GM19397 (cell line): ENCODE measurements at regions not wholly inside any gene's neighbourhood (a gene's known extent, or its start where the extent isn't known, plus 50 kb on each side); places are given as distances from the start of the nearest gene placed in this dataset.

Experiments used
- ATAC-seq: cut with Tn5 transposase; IDR thresholded peaks from one replicate; pipeline ENCODE4 v1.9.1; 2021; ENCODE audit warnings: mild to moderate bottlenecking, moderate library complexity; ENCODE audit not compliant: unreplicated experiment

DNA sequence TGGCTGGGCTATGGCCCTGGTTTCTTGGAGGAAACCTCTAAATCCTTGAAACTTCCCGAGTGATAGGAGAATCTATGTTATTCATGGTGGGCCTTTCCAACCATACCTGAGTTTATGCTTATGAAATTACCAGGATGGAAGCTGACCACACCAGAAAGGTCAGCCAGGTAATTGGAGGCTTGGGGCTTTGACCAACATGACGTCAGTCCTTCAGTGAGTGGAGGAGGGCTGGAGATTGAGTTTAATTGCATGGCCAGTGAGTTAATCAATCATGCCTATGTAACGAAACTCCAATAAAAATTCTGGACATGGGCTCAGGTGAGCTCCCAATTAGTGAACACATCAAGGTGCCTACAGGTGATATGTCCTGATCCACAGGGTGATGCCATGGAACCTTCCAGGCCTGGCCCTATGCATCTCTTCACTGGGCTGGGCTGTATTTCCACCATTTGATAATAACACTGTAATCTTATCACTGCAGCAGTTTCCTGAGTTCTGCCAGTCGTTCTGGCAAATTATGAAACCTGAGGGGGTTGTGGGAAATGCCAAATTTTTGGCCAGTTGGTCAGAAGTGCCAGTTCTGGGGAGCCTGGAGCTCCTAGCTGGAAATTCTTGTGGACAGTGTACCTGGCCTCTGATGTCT lies 106.5 kb downstream of the CDH26 start:
- ATAC-seq: no peak

DNA sequence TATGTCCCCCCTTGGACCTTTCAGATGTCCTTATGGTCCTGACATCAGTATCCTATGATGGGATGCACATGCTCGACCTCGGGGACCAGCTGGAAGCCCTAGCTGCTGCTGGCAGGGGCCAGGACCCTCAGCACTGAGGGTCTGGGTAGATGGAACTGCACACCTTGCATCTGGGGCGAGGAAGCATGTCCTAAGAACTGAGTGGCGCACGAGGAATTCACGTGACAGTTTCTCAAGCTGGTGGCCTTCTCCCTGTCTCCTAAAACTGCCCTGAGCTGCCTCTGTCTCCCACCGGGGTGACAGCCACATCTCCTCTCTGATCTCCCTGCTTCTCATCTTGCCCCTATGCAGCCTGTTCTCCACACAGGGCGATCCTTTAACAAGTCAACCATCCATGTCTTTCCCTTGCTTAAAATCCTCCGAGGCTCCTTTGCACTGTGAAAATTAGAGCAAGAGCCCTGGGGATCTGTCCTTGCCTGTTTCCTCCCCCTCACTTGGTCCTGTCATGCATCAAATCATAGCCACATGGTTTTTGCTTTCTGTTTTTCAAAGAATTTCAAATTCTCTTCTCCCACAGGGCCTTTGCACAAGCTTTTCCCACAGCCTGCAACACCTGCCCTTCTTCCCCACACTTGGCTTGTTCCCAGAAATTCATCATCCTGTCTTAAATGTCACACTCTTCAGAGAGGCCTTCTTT lies 107.7 kb downstream of the CDH26 start:
- ATAC-seq: no peak

DNA sequence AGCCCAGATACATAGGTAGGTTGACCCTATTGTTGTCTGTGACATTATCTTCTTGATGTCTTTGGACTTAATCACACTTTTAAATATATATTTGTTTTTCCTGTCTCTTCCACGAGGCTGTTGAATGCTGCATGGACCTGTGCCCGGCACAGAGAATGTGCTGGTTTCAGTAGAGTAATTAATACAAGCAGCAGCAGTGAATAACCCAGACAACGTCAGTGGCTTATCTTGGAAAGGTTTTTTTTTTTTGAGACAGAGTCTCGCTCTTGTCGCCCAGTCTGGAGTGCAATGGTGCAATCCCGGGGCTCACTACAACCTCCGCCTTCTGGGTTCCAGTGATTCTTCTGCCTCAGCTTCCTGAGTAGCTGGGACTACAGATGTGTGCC lies 108.2 kb downstream of the CDH26 start:
- ATAC-seq: no peak

DNA sequence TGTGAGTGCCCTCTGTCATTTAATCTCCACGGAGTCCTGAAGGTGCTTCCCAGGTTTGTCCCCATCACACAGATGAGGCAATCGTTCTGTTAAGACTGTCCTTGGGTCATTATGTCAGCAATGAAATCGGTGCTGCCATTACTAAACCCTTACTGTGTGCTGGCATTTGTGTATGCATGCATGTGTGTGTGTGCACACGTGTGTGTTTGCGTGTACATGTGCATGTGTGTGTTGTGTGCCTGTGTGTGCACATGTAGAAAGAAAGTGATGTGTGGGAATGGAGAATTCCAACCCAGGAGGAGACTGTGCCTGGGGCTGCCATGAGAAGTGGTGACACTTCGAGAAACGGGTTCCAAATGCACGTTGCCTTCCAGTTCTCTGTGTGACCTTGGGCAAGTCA lies 110.3 kb downstream of the CDH26 start:
- ATAC-seq: no peak

DNA sequence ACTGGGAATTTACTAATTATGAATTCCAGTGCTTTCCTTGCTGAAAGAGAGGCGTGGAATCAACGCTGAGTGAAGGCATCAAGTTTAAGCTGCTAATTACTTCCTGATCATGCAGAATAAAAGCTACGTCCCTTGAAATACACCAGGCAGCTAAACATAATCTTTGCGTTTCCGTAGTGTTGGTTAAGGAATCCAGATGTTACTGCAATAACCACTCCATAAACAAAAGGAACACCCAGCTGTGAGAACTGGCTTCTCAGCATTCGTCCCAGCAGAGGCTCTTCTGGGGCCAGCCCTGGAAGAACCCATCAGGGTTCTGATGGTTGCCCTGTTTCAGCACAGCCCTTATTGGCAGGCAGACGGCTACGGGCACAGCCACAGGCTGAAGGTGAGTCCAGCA lies 111.4 kb downstream of the CDH26 start:
- no peak for ATAC-seq

DNA sequence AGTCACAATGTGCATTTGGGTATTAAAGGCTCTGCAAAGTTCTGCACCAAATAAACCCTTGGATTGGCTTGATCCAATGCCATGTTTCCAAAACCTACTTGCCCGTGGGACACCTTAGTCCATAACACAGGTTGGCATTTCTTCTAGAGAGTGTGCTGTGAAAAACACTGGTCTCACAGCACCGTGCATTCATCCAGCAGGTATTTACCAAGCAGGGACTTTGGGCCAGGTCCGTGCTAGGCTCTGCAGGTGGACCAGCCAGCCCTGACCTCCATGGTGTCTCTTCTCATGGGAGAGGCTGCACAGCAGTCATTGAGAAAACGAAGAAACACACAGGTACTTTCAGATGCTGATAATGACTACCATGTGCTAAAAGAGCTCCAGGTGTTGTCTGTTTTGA lies 112.6 kb downstream of the CDH26 start:
- ATAC-seq: no peak

DNA sequence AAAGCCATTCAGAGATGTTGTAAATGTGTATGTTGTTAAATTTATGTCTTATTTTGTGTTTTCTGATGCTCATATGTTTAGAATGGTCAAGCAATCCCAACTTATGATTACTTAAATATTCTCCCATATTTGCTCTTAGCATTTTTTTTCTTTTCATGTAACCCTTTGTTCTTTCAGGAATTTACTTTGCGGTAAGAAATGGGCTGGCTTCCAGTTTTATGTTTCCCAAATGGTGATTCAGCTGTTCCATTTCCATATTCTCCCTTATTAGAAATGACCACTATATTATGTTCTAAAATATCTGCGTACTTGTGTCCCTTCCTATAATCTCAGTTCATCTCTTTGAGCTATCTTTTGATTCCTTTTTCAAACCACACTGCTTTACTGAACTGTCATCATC lies 113.7 kb downstream of the CDH26 start:
- ATAC-seq: no peak

DNA sequence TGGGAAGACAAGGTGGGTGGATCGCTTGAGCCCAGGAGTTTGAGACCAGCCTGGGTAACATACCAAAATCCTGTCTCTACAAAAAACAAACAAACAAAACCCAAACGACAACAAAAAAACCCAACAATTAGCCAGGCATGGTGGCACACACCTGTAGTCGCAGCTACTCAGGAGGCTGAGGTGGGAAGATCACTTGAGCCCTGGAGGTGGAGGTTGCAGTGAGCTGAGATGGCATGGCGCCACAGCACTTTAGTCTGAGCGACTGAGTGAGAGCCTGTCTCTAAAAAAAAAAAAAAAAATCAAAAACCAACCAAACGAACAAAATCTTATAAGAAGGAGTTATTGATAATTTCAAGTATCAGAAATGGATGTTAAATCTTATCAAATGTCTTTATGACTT lies 114.9 kb downstream of the CDH26 start:
- ATAC-seq: no peak

DNA sequence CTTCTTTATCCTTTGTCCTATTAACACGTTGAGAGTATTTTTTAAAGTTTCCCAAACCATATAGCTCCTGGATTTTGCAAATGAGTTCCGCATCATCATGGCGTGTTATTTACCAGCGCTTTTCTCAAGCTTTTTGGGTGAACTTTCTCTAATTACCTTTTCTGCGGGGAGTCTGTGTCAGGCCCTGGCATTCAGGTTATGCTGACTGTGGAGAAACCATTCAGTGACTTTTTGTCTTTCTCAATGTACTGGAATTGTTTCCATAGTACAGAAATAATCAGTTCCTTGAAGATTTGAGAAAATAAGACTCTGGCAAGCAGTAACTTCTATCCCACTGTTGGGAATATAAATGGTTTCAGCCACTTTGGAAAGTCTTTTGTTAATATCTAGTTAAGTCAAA lies 115.3 kb downstream of the CDH26 start:
- no peak for ATAC-seq

DNA sequence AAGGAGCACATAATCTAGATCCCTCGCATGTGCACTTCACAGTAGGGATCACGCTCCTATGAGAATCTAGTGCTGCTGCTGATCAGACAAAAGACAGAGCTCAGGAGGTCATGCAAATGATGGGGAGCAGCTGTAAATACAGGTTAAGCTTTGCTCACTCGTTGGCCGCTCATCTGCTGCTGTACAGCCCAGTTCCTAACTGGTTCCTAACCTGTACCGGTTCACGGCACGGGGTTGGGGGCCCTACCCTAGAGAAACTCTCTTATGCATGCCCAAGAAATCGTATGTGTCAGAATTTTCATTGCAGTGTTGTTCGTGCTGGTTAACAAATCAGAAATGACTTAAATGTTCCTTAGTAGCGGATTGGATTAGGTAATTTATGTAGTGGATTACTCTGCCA lies 116.1 kb downstream of the CDH26 start:
- ATAC-seq: no peak

DNA sequence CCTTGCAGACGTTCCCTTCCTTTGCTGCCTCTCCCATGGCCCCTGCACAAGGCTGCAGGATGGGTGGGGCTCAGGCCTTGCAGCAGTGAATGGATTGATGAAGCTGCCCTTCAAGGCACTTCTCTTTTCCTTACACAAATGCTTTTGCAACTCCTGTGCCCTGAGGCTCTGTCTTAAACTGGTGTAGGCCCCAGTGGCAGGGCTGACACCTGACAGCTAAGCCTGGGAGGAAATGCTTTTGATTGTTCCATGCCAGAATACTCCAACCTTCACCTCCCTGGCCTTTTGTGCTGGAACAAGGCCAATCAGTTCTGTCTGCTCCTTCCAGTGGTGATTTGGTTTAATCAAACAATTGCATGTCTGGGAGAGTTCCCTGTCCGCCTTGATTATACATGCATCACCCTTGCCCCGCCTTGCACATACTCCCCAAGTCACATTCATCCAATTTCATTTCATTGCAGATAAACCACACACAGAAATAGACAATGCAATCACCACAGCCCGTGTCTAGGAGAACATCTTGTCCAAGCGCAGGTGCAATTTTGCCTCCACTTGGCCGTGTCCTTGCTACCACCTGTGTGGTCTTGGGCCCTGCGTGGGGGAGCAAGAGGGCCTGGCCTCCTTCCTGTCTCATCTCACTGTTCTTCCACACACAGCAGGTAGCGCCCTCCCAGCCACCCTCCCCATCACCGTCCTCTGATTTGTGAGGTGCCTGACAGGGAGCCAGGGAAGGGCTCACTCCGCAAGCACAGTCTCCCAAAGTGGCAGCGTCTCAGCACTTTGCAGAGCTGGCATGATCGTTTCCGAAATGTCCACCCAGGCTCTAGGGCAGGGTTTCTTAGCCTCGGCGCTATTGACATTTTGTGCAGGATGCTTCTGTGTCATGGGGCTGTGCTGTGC lies 120.4 kb downstream of the CDH26 start:
- no peak for ATAC-seq

DNA sequence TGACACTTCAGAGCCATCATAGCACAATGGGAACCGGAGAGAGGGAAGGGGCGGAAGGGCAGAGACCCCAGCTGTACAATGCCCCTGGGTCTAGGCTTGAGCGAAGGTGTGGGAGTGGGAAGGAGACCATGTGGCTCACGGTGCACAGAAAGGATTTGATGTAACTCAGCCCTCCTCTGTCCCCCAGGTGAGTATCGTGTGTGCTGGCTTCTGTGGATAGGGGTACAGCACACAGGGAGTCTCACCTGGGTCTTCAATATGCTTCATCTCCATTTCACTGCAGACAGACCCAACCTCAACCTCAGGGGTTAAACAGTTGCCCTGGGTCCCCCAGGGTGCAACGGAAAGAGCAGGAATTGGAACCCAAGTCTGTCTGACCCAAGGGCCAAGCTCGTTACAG lies 122.2 kb downstream of the CDH26 start:
- ATAC-seq: no peak

DNA sequence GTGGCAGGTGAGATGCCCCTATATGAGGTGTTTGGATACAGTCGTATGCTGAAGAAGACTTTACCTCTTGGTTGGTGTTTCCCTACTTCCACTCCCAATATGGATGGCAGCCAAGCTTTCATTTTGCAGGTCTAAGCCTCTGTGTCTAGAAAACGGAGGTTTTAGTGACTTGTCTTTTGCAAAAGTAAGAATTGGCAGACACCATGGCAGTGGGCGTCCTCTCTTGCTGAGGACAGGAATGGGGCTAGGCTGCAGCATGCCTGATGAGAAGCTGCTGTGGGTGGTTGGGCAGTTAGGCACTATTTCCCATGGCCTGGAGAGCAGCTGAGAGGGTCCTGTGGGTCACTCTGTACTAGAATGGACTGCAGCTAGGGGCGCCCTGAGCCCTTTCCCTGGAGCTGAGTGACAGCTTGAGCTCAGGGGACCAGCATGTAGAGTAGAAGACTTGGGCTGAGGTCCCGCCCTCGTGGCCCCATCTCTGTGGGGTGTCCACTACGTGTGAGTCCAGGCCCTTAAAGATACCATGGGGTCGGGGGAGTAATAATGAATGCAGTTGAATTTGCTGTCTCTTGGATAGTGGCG lies 127.4 kb downstream of the CDH26 start:
- ATAC-seq: no peak

DNA sequence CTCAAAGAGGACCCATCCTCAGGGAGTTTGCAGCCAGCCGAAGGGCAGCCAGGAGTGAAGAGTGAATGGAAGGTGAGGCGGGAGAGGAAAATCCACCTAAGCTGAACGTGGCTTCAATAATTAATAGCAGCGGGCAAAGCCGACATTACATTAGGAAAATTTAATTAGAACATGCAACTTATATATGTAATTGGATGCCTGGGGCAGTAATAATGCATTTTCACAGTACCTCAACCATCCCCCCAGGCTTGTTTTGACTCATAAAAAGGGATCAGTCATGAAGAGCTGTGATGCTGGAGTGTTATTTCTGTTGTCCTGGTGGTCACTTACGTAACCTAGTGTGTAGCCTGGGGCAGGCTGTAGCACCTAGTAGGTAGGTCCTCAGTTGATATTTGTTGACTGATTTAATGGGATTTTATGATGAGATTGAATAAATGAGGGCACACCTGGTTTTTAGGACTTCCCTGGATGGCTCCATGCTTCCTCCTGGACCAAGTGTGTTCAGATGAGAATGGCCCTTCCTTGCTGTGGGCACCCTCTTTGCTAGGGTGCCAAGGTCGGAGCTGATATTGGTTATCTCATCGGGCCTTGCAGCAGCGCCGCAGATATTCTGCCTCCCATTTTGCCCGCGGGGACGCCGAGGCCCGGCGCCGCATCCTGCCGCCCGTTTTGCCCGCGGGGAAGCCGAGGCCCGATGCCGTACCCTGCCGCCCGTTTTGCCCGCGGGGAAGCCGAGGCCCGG lies 128.8 kb downstream of the CDH26 start:
- no peak for ATAC-seq

DNA sequence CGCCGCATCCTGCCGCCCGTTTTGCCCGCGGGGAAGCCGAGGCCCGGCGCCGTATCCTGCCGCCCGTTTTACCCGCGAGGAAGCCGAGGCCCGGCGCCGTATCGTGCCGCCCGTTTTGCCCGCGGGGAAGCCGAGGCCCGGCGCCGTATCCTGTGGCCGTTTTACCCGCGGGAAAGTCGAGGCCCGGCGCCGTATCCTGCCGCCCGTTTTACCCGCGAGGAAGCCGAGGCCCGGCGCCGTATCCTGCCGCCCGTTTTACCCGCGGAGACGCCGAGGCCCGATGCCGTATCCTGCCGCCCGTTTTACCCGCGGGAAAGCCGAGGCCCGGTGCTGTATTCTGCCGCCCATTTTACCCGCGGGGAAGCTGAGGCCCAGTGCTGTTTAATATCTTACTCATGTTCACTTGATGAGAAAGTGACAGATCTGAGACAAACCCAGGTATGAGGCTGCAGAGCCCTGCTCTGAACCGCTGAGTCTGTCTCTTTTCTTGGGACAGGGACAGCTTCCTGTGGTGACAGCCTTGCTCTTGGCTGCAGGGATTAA lies 129.4 kb downstream of the CDH26 start:
- ATAC-seq: no peak

DNA sequence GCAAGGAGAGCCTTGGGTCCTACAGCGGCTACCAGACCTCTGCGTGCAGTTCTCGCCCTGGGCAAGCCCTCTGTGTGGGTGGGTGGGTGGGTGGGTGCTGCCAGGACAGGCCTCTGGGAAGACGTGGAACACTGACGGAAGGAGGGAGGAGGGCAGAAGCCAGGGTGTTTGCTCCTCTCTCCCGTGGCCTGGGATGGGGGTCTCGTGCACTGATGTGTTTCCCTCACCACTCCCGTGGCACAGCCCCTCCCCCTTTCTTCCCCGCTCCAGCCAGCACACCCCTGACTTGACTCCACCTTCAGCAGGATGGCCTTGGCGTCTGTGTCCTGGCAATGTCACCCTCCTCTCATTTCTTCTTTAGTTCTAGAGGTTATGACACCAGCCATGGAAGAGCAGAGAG lies 130.0 kb downstream of the CDH26 start:
- ATAC-seq: no peak

DNA sequence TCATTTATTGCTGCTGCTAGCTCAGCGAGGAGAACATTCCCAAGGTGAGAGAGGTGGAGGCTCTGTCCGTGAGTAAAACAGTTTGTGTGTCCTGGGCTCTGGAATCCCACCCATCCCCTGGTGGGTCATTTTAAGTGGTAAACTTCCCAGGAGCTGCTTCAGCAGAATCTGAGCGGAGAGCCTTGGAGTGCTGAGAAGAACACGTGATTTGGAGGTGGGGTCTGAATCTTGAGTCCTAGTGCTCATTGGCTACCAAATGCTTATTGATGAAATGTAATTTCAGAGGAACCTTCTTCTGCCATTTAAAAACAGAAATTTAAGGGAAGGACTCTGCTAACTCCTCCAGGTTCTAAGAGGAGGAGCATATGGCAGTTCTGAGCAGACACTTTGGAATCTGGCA lies 132.4 kb downstream of the CDH26 start:
- ATAC-seq: no peak

DNA sequence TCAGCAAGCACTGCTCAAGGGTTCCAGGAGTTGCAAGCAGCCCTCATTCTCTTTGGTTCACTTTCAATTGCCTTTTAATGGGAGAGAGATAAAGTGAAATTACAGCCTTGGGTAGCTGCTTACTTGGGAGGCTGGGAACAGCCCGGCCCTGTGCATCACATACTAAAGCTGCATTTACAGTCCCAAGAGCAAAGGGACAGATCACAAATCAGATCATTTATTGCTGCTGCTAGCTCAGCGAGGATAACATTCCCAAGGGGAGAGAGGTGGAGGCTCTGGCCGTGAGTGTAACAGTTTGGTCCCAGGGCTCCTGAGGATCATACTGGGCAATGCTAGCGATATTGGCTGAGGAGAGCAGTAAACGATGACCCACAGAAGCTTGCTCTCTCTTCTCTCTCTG lies 133.1 kb downstream of the CDH26 start:
- no peak for ATAC-seq

DNA sequence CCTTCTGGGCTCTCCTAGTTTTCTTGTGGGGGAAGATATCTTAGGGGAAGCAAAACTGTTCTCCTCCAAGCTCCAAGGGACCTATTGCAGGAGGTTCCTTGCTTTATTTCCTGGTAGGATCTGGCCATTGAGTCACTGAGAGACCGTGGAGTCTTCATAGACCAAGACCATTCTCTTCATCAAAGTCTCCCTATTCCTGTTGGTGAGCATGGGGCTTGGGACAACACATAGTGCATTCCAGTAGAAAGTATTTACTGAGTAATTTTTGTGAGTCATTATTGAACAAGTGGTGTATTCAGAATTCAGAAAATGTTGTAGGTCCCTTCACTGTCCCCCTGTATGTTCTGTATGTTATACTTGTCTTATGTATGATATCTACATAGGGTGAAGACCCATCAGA lies 133.6 kb downstream of the CDH26 start:
- ATAC-seq: no peak

DNA sequence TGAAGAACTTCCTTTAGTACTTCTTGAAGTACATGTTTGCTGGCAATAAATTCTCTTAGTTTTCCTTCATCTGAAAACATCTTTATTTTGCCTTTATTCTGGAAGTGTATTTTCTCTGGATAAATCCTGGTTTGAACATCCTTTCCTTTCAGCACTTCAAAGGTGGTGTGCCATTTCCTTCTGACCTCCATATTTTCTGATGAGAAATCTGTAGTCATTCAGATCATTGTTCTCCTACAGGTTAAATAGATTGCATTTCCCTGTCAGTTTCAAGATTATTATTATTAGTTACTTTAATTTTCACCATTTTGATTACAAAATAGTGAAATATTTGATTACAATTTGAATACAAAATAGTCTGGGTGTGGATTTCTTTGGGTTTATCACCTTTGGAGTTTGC lies 134.5 kb downstream of the CDH26 start:
- no peak for ATAC-seq

DNA sequence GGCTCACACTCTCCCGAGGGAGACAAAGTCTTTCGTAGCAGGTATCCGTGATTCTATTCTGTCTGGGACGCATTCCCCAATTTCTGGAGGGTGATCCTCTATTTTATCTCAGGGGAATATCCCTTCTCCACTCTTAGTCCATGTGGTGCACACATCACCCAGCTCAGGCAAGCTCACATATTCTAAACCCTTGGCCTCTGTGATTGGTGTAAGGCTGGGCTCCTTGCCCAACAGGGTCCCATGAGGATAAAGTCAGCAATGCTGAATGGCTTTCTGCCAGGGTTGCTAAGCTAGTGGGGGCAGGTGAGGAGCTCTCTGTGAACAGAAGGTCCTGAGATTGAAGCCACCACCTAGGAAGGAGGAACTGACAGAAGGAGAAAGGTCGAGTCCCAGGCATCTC lies 137.2 kb downstream of the CDH26 start:
- no peak for ATAC-seq
